GM18519 (cell line): ENCODE measurements at regions not wholly inside any gene's neighbourhood (a gene's known extent, or its start where the extent isn't known, plus 50 kb on each side); places are given as distances from the start of the nearest gene placed in this dataset.

Experiments
- ATAC-seq: cut with Tn5 transposase; IDR thresholded peaks from one replicate; pipeline ENCODE4 v1.9.1; 2021; ENCODE audit warnings: mild to moderate bottlenecking, moderate library complexity; ENCODE audit not compliant: unreplicated experiment, low FRiP score

- no peak for ATAC-seq
Observed at GRCh38 chr5:109533751-109534272, 124.0 kb upstream of the PJA2 start.

- ATAC-seq = no peak
Observed at GRCh38 chr5:109532773-109533364, 123.1 kb upstream of the PJA2 start.

- ATAC-seq = no peak
Observed at GRCh38 chr5:109531262-109531661, 121.5 kb upstream of the PJA2 start.

- no peak for ATAC-seq
Observed at GRCh38 chr5:109529987-109530386, 120.2 kb upstream of the PJA2 start.

GRCh38 chr5:109529520-109529919 is 119.7 kb upstream of the PJA2 start:
- no peak for ATAC-seq

- ATAC-seq = no peak
Observed at GRCh38 chr5:109524555-109524954, 114.8 kb upstream of the PJA2 start.

GRCh38 chr5:109524026-109524425 is 114.3 kb upstream of the PJA2 start:
- no peak for ATAC-seq

- no peak for ATAC-seq
Observed at GRCh38 chr5:109522404-109522803, 112.6 kb upstream of the PJA2 start.

GRCh38 chr5:109519416-109519815 is 109.6 kb upstream of the PJA2 start:
- ATAC-seq = no peak

GRCh38 chr5:109516390-109516789 is 106.6 kb upstream of the PJA2 start:
- no peak for ATAC-seq

GRCh38 chr5:109511980-109512734 is 102.4 kb upstream of the PJA2 start:
- no peak for ATAC-seq

GRCh38 chr5:109506556-109506955 is 96.8 kb upstream of the PJA2 start:
- no peak for ATAC-seq

GRCh38 chr5:109496112-109496511 is 86.3 kb upstream of the PJA2 start:
- ATAC-seq = no peak

GRCh38 chr5:109487753-109488420 is 78.1 kb upstream of the PJA2 start:
- no peak for ATAC-seq

- no peak for ATAC-seq
Observed at GRCh38 chr5:109486200-109486804, 76.5 kb upstream of the PJA2 start.

GRCh38 chr5:109485030-109485429 is 75.3 kb upstream of the PJA2 start:
- no peak for ATAC-seq

- ATAC-seq = no peak
Observed at GRCh38 chr5:109484597-109484996, 74.8 kb upstream of the PJA2 start.

- ATAC-seq = no peak
Observed at GRCh38 chr5:109483395-109483971, 73.7 kb upstream of the PJA2 start.

GRCh38 chr5:109482748-109483147 is 73.0 kb upstream of the PJA2 start:
- no peak for ATAC-seq

- no peak for ATAC-seq
Observed at GRCh38 chr5:109479260-109479860, 69.6 kb upstream of the PJA2 start.
